ENCODE measurements at regions not wholly inside any gene's neighbourhood (a gene's known extent, or its start where the extent isn't known, plus 50 kb on each side); places are given as distances from the start of the nearest gene placed in this dataset.

DNA sequence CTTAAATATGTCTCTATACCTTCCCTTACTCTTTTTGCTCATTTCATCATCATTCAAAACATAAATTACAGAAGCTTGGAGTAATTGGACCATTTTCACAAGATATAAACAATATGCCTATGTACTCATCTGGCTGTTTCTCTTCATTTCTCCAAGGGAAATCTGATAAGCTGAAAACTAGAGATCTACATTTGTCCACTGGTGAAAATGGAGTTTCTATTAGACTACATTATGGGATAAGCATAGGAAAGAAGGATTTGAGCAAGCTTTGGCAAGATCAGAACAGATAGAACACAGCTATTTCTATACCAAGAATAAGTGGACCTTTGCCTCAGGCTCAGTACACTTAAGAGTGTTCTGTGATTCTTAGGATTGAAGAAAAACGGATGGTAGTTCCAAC lies 404.4 kb downstream of the GASK1B start:
- H3K4me1 ChIP-seq, result no peaks in the 10 kb centered on the region
- TF ChIP-seq, protein P1, sequence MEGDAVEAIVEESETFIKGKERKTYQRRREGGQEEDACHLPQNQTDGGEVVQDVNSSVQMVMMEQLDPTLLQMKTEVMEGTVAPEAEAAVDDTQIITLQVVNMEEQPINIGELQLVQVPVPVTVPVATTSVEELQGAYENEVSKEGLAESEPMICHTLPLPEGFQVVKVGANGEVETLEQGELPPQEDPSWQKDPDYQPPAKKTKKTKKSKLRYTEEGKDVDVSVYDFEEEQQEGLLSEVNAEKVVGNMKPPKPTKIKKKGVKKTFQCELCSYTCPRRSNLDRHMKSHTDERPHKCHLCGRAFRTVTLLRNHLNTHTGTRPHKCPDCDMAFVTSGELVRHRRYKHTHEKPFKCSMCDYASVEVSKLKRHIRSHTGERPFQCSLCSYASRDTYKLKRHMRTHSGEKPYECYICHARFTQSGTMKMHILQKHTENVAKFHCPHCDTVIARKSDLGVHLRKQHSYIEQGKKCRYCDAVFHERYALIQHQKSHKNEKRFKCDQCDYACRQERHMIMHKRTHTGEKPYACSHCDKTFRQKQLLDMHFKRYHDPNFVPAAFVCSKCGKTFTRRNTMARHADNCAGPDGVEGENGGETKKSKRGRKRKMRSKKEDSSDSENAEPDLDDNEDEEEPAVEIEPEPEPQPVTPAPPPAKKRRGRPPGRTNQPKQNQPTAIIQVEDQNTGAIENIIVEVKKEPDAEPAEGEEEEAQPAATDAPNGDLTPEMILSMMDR (IDR thresholded peaks at IDR 0.05), result no peak
- H3K27ac ChIP-seq, result no peak overlapping the region
- no peak overlapping the region for H3K4me3 ChIP-seq
- DNase-seq (no peak), ATAC-seq (no peak)
- H3K27me3 ChIP-seq (ENCODE audit: low read depth), result no peaks in the 10 kb centered on the region
- no peaks in the 10 kb centered on the region for H3K9me3 ChIP-seq
- intact Hi-C loops (cut with DNase I), result no loop called here
- H3K36me3 ChIP-seq, result no peaks in the 10 kb centered on the region

DNA sequence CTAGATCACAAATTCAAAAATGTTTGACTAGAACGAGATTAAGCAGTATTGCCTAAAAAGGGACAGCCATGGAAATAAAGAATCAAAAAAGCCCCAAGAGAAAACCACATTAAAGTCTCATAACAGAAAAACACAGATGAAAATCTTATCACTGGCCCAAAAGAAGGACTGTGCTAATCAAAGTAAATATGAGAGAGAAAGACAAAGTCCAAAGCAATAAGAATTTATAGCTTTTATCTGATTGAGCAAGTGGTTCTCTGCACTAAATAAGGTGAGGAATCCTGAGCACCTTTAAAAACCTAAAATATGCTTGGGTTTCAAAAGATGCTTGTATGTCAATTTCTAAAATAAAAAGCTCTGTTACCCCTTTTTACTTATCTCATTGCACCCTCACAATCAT lies 409.3 kb downstream of the GASK1B start:
- Histone ChIP-seq H3K27ac (no peak overlapping the region), H3K4me3 (no peak overlapping the region), H3K9me3 (no peaks in the 10 kb centered on the region), H3K27me3 (ENCODE audit: low read depth) (no peaks in the 10 kb centered on the region), H3K36me3 (no peaks in the 10 kb centered on the region), H3K4me1 (no peaks in the 10 kb centered on the region)
- ATAC-seq, result no peak
- no peak for DNase-seq
- TF ChIP-seq, protein P1 (IDR thresholded peaks at IDR 0.05), result no peak
- intact Hi-C loops (cut with DNase I), result no loop called here

DNA sequence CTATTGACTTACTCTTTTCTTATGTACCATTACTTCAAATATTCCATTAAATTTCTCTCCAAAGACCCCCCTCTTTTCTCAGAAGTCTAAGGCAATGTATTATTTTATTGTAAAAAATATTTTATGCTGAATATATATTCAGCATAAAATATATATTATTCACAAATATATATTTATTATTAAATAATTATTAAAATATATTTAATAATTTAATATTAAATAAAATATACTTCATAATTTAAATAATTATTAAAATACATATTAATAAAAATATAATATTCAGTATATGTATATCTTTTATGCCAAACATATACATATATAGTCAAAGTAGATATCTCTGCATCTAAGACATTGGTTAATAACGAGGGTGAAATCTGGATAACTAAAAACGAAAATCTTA lies 418.4 kb downstream of the GASK1B start:
- ATAC-seq, result no peak

DNA sequence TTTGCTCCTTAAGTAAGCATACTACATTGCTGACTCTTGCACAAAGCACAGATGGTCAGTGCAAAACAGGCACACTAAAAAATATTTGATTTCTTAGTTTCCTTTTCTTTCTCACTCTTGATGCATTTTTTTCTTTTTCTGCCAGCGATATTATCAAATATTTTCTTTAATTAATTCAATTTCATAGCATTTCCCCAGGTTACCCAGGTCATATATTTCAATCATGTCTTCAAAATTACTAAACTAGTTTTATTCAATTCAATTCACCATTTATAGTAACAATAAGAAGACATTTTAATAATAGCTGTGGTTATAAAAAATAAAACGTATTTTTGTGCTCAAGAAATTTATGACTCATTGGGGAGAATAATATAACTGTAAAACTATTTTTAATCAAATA lies 421.2 kb downstream of the GASK1B start:
- no peaks in the 10 kb centered on the region for H3K4me1 ChIP-seq
- no peak for DNase-seq
- H3K27ac ChIP-seq, result no peak overlapping the region
- no peak for ATAC-seq
- no peaks in the 10 kb centered on the region for H3K36me3 ChIP-seq
- no peaks in the 10 kb centered on the region for H3K27me3 ChIP-seq (ENCODE audit: low read depth)
- no peaks in the 10 kb centered on the region for H3K9me3 ChIP-seq
- no peak overlapping the region for H3K4me3 ChIP-seq
- intact Hi-C loops (cut with DNase I), result no loop called here
- TF ChIP-seq, protein P1 (IDR thresholded peaks at IDR 0.05), result no peak

More for the DNA sequence above, 418.4 kb downstream of the GASK1B start:
- Histone ChIP-seq H3K27me3 (ENCODE audit: low read depth) (no peaks in the 10 kb centered on the region), H3K27ac (no peak overlapping the region), H3K36me3 (no peaks in the 10 kb centered on the region), H3K4me1 (no peaks in the 10 kb centered on the region), H3K9me3 (no peaks in the 10 kb centered on the region), H3K4me3 (no peak overlapping the region)
- DNase-seq, result no peak
- TF ChIP-seq, protein P1 (IDR thresholded peaks at IDR 0.05), result no peak
- intact Hi-C loops (cut with DNase I), result no loop called here

DNA sequence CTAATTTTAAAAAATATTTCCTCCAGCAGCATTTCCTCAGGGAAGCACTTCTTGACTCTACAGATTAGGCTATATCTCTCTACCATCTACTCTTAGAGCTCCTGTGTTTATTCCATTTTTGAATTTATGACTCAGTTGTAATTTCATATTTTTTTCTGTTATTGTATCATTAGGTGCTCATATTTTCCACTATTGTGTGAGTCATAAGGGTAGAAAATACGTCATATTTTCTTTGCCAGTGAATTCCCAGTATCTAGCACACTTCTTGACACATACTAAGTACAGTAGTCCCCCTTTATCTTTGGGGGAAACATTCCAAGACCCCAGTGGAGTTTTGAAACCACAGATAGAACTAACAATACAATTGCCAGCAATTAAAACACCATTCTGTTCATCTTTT lies 431.2 kb downstream of the GASK1B start:
- Histone ChIP-seq H3K9me3 (no peaks in the 10 kb centered on the region), H3K27ac (no peak overlapping the region), H3K4me3 (no peak overlapping the region), H3K27me3 (ENCODE audit: low read depth) (no peaks in the 10 kb centered on the region), H3K36me3 (no peaks in the 10 kb centered on the region), H3K4me1 (no peaks in the 10 kb centered on the region)
- intact Hi-C loops (cut with DNase I), result no loop called here
- TF ChIP-seq, protein P1 (IDR thresholded peaks at IDR 0.05), result no peak
- ATAC-seq, result no peak
- no peak for DNase-seq

DNA sequence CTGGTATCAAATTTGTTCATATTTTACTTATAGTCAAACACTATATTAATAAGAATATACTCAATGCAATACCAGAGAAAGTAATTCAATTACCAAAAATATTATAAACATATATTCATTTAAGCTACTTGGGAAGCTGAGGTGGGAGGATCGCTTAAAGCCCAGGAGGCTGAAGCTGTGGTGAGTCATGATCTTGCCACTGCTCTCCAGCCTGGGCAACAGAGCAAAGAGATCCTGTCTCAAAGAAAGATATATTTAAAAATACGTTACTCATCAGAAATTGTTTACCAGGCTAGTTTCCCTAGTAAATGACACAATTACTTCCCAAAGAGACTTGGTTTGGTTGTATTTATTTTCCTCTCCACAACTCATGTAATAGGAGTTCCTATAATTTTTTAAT lies 433.6 kb downstream of the GASK1B start:
- H3K27ac ChIP-seq, result no peak overlapping the region
- no peaks in the 10 kb centered on the region for H3K9me3 ChIP-seq
- H3K4me3 ChIP-seq, result no peak overlapping the region
- no peak for ATAC-seq
- no peaks in the 10 kb centered on the region for H3K4me1 ChIP-seq
- no peak for DNase-seq
- H3K36me3 ChIP-seq, result no peaks in the 10 kb centered on the region
- intact Hi-C loops (cut with DNase I), result no loop called here
- TF ChIP-seq, protein P1 (IDR thresholded peaks at IDR 0.05), result no peak
- H3K27me3 ChIP-seq (ENCODE audit: low read depth), result no peaks in the 10 kb centered on the region
